ENCODE measurements at regions not wholly inside any gene's neighbourhood (a gene's known extent, or its start where the extent isn't known, plus 50 kb on each side); places are given as distances from the start of the nearest gene placed in this dataset.
A peak's percentile ranks its signal among the peaks of the same experiment; 100 is the strongest.

DNA sequence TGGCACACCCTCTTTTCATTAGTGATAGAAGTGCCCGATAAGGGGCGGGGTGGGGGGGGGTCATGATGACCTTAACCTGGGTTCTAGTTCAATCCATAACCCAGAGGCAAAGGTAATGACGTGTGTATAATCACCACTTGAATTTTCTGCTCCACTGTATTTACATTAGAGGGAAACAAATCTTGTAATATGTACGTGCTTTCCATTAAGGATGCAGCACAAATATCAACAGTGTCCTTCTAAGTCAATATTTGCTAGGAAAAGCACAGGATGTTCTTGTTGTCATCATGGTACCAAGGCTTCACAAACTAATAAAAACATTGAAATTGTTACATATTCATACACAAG, 121.2 kb upstream of the SLC38A2 start:
- Histone ChIP-seq H3K4me3 (no peak overlapping the region), H3K9me3 (no peaks in the 10 kb centered on the region), H3K36me3 (no peaks in the 10 kb centered on the region), H3K4me1 (peaks cover 0 to 56% of the 10 kb centered on the region in 2 donors), H3K27ac (peak overlapping the region in 1 of 2 donors; percentile 58), H3K27me3 (no peaks in the 10 kb centered on the region)
- no peak for DNase-seq (ENCODE audit: low spot score)
- TF ChIP-seq, protein P1, sequence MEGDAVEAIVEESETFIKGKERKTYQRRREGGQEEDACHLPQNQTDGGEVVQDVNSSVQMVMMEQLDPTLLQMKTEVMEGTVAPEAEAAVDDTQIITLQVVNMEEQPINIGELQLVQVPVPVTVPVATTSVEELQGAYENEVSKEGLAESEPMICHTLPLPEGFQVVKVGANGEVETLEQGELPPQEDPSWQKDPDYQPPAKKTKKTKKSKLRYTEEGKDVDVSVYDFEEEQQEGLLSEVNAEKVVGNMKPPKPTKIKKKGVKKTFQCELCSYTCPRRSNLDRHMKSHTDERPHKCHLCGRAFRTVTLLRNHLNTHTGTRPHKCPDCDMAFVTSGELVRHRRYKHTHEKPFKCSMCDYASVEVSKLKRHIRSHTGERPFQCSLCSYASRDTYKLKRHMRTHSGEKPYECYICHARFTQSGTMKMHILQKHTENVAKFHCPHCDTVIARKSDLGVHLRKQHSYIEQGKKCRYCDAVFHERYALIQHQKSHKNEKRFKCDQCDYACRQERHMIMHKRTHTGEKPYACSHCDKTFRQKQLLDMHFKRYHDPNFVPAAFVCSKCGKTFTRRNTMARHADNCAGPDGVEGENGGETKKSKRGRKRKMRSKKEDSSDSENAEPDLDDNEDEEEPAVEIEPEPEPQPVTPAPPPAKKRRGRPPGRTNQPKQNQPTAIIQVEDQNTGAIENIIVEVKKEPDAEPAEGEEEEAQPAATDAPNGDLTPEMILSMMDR (IDR thresholded peaks at IDR 0.05) = no peak

DNA sequence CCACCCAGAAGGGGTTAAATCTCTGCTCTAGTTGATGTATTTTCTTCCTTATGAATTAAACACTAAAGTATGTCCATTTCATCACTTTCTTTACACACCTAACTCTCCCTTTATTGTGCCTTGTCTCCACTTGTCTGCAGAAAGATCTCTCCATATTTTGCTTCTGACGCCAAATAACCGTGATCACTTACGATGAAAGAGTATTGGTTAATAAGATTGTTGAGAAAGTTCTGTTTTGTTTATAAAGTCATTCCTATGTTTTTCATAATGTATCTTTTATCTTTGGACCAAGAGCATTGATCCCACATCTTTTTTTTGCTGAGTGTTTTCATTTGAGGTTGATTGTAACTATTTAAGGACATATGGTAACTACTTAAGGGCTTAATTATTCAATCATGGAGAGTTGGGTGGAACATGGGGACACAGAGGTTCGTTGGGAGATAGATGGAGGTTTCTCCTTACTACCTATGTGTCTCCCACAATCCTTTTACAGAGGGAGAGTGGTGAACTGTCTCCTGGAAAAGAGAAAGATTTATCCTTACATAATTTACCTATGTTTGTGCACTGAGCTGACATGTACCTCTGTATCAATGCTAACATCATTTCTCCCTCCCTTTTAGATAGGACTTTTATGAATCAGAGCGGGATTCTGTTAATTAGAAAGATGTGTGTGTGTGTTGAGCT, 120.7 kb upstream of the SLC38A2 start:
- no peak overlapping the region for H3K4me3 ChIP-seq
- H3K4me1 ChIP-seq = peaks cover 0 to 56% of the 10 kb centered on the region in 2 donors
- no peaks in the 10 kb centered on the region for H3K27me3 ChIP-seq
- TF ChIP-seq, protein P1 (IDR thresholded peaks at IDR 0.05) = no peak
- H3K36me3 ChIP-seq = no peaks in the 10 kb centered on the region
- H3K27ac ChIP-seq = peak overlapping the region in 1 of 2 donors; percentile 58
- no peak for DNase-seq (ENCODE audit: low spot score)
- H3K9me3 ChIP-seq = no peaks in the 10 kb centered on the region

GRCh38 chr12:46492471-46493085, 120.0 kb upstream of the SLC38A2 start:
- H3K9me3 ChIP-seq = no peaks in the 10 kb centered on the region
- peaks cover 0 to 56% of the 10 kb centered on the region in 2 donors for H3K4me1 ChIP-seq
- H3K27ac ChIP-seq = peak overlapping the region; percentile 48 to 55
- no peaks in the 10 kb centered on the region for H3K27me3 ChIP-seq
- H3K4me3 ChIP-seq = no peak overlapping the region
- DNase-seq (ENCODE audit: low spot score) = no peak
- TF ChIP-seq, protein P1 (IDR thresholded peaks at IDR 0.05) = no peak
- no peaks in the 10 kb centered on the region for H3K36me3 ChIP-seq

DNA sequence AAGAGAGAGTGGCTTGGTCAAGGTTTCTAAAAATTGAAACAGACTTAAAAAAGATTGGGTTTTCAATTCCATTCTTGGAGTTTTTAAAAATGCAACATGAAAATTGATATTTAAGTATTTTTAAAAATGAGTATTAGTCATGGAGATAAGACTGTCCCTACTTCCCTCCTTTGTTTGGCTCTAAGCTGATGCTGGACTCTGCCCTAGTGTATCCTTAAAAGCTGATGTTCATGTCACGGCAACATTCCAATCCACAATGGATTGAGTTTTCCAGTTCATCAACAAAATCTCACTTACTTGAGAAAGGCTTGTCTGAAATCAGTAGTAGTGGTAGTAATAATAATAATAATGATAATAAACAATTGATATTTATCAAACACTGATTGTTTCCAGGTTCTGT, 119.0 kb upstream of the SLC38A2 start:
- H3K9me3 ChIP-seq = no peaks in the 10 kb centered on the region
- H3K27ac ChIP-seq = no peak overlapping the region
- TF ChIP-seq, protein P1 (IDR thresholded peaks at IDR 0.05) = no peak
- H3K4me3 ChIP-seq = no peak overlapping the region
- no peaks in the 10 kb centered on the region for H3K36me3 ChIP-seq
- H3K4me1 ChIP-seq = peaks cover 0 to 56% of the 10 kb centered on the region in 2 donors
- no peaks in the 10 kb centered on the region for H3K27me3 ChIP-seq
- DNase-seq (ENCODE audit: low spot score) = no peak

- H3K27me3 ChIP-seq = no peaks in the 10 kb centered on the region
- TF ChIP-seq, protein P1 (IDR thresholded peaks at IDR 0.05) = no peak
- no peak overlapping the region for H3K4me3 ChIP-seq
- peak overlapping the region; percentile 53 to 65 for H3K27ac ChIP-seq
- DNase-seq (ENCODE audit: low spot score) = no peak
- no peaks in the 10 kb centered on the region for H3K36me3 ChIP-seq
- H3K9me3 ChIP-seq = no peaks in the 10 kb centered on the region
- peaks cover 0 to 56% of the 10 kb centered on the region in 2 donors for H3K4me1 ChIP-seq
Measured at GRCh38 chr12:46490635-46491034, 118.1 kb upstream of the SLC38A2 start.

Data from right atrium auricular region (tissue), 2 donors.